Muscle of leg (tissue), 3 donors: ENCODE measurements at regions not wholly inside any gene's neighbourhood (a gene's known extent, or its start where the extent isn't known, plus 50 kb on each side); places are given as distances from the start of the nearest gene placed in this dataset.
"Not testable (repeated sequence)": the region's sequence is repeated elsewhere in the genome, so short reads cannot be mapped to it uniquely, and the experiment has no call there.

Experiments used
- DNase-seq: peaks from one replicate; pipeline ENCODE4 v3.0.0; 2013
- H3K27ac ChIP-seq: one replicate; pipeline ENCODE4 v1.5.1; 2013; ENCODE audit warnings: mild to moderate bottlenecking, low read length, control low read depth
- H3K27me3 ChIP-seq: one replicate; pipeline ENCODE4 v1.6.1; 2013; ENCODE audit warnings: low read length; ENCODE audit not compliant: control insufficient read depth, insufficient read depth
- H3K36me3 ChIP-seq: one replicate; pipeline ENCODE4 v1.6.1; 2013; ENCODE audit warnings: low read length; ENCODE audit not compliant: control insufficient read depth, insufficient read depth
- H3K4me1 ChIP-seq: one replicate; pipeline ENCODE4 v1.6.1; 2013; ENCODE audit warnings: low read length; ENCODE audit not compliant: control insufficient read depth, insufficient read depth
- H3K4me3 ChIP-seq: one replicate; pipeline ENCODE4 v1.5.1; 2013; ENCODE audit warnings: low read length, control low read depth
- H3K9me3 ChIP-seq: replicated peaks from 2 replicates; pipeline ENCODE4 v1.6.1; 2013; ENCODE audit warnings: low read depth, low read length; ENCODE audit not compliant: control insufficient read depth
- WGBS: methylation state at CpG from one replicate; pipeline ENCODE4 v1.1.5; 2013; ENCODE audit warnings: missing lambda C conversion rate; ENCODE audit not compliant: insufficient coverage; 5-methylcytosine and 5-hydroxymethylcytosine counted together

GRCh38 chr4:112813790-112814189, 176.8 kb downstream of the LARP7 start:
- DNase-seq = no peak
- Histone ChIP-seq H3K4me1 (peaks cover 2% of the 10 kb centered on the region), H3K27ac (no peak overlapping the region), H3K4me3 (no peak overlapping the region), H3K9me3 (no peaks in the 10 kb centered on the region), H3K36me3 (no peaks in the 10 kb centered on the region), H3K27me3 (no peaks in the 10 kb centered on the region)
- WGBS = 10% methylated on average over 2 of the region's 2 CpGs

- no peaks in the 10 kb centered on the region for H3K36me3 ChIP-seq
- under 1% methylated on average over 11 of the region's 14 CpGs for WGBS
- H3K9me3 ChIP-seq = no peaks in the 10 kb centered on the region
- peak overlapping the region; percentile 63 for H3K4me3 ChIP-seq
- H3K27ac ChIP-seq = peak overlapping the region; percentile 94
- peaks cover 5% of the 10 kb centered on the region for H3K4me1 ChIP-seq
- H3K27me3 ChIP-seq = no peaks in the 10 kb centered on the region
- DNase-seq = peak; percentile 95
Measured at GRCh38 chr4:112817933-112818593, 181.1 kb downstream of the LARP7 start.

GRCh38 chr4:112818594-112818965, 181.6 kb downstream of the LARP7 start:
- peak overlapping the region; percentile 63 for H3K4me3 ChIP-seq
- H3K4me1 ChIP-seq = peaks cover 5% of the 10 kb centered on the region
- peak; percentile 55 for DNase-seq
- H3K27me3 ChIP-seq = no peaks in the 10 kb centered on the region
- no peaks in the 10 kb centered on the region for H3K9me3 ChIP-seq
- 0% methylated on average over 1 of the region's 3 CpGs for WGBS
- no peaks in the 10 kb centered on the region for H3K36me3 ChIP-seq
- peak overlapping the region; percentile 94 for H3K27ac ChIP-seq

- H3K9me3 ChIP-seq = no peaks in the 10 kb centered on the region
- no peak overlapping the region for H3K4me3 ChIP-seq
- H3K27ac ChIP-seq = no peak overlapping the region
- no CpG with 5 or more reads among the region's 5 CpGs for WGBS
- no peaks in the 10 kb centered on the region for H3K27me3 ChIP-seq
- peaks cover 5% of the 10 kb centered on the region for H3K4me1 ChIP-seq
- H3K36me3 ChIP-seq = no peaks in the 10 kb centered on the region
- DNase-seq = peak; percentile 22
Measured at GRCh38 chr4:112819729-112820128, 182.8 kb downstream of the LARP7 start.

GRCh38 chr4:112823156-112823555, 186.2 kb downstream of the LARP7 start:
- no peak overlapping the region for H3K4me3 ChIP-seq

GRCh38 chr4:112823606-112824005, 186.7 kb downstream of the LARP7 start:
- H3K4me1 ChIP-seq = peaks cover 3% of the 10 kb centered on the region
- H3K27me3 ChIP-seq = no peaks in the 10 kb centered on the region
- no peak overlapping the region for H3K4me3 ChIP-seq
- no peaks in the 10 kb centered on the region for H3K9me3 ChIP-seq
- H3K36me3 ChIP-seq = no peaks in the 10 kb centered on the region
- no CpG with 5 or more reads among the region's 2 CpGs for WGBS
- H3K27ac ChIP-seq = peak overlapping the region; percentile 10
- DNase-seq = peak; percentile 69

More at GRCh38 chr4:112823156-112823555, 186.2 kb downstream of the LARP7 start:
- Histone ChIP-seq H3K36me3 (no peaks in the 10 kb centered on the region), H3K27me3 (no peaks in the 10 kb centered on the region), H3K27ac (peak overlapping the region; percentile 10), H3K4me1 (peaks cover 4% of the 10 kb centered on the region), H3K9me3 (no peaks in the 10 kb centered on the region)
- peak; percentile 51 for DNase-seq

GRCh38 chr4:112830753-112831386, 193.9 kb downstream of the LARP7 start:
- peaks cover 2% of the 10 kb centered on the region for H3K9me3 ChIP-seq
- no peak overlapping the region for H3K27ac ChIP-seq
- H3K4me3 ChIP-seq = no peak overlapping the region
- H3K4me1 ChIP-seq = no peaks in the 10 kb centered on the region
- no peaks in the 10 kb centered on the region for H3K36me3 ChIP-seq
- H3K27me3 ChIP-seq = no peaks in the 10 kb centered on the region
- 92% methylated on average over 16 of the region's 23 CpGs for WGBS
- DNase-seq = no peak

- peaks cover 4% of the 10 kb centered on the region for H3K9me3 ChIP-seq
- DNase-seq = no peak
Measured at GRCh38 chr4:112832493-112832892, 195.6 kb downstream of the LARP7 start.

GRCh38 chr4:112836895-112837294, 200.0 kb downstream of the LARP7 start:
- DNase-seq = no peak
- no peak overlapping the region for H3K4me3 ChIP-seq
- H3K27me3 ChIP-seq = no peaks in the 10 kb centered on the region
- H3K27ac ChIP-seq = no peak overlapping the region
- peaks cover 2% of the 10 kb centered on the region for H3K9me3 ChIP-seq
- WGBS = 0% methylated on average over 1 of the region's 1 CpG
- H3K4me1 ChIP-seq = no peaks in the 10 kb centered on the region
- H3K36me3 ChIP-seq = no peaks in the 10 kb centered on the region

More at GRCh38 chr4:112832493-112832892, 195.6 kb downstream of the LARP7 start:
- no peak overlapping the region for H3K27ac ChIP-seq
- no peaks in the 10 kb centered on the region for H3K4me1 ChIP-seq
- H3K4me3 ChIP-seq = no peak overlapping the region
- H3K27me3 ChIP-seq = no peaks in the 10 kb centered on the region
- no peaks in the 10 kb centered on the region for H3K36me3 ChIP-seq

GRCh38 chr4:112838015-112838414, 201.1 kb downstream of the LARP7 start:
- H3K27ac ChIP-seq, H3K27me3 ChIP-seq, H3K4me3 ChIP-seq, H3K9me3 ChIP-seq, H3K36me3 ChIP-seq, DNase-seq, H3K4me1 ChIP-seq: not testable (repeated sequence)
- no CpG with 5 or more reads among the region's 1 CpG for WGBS
